ENCODE measurements at regions not wholly inside any gene's neighbourhood (a gene's known extent, or its start where the extent isn't known, plus 50 kb on each side); places are given as distances from the start of the nearest gene placed in this dataset.

GRCh38 chr15:77839456-77839855 lies 206.7 kb upstream of the LINGO1 start:
- no peak for DNase-seq (ENCODE audit: low read depth)
- no peak overlapping the region for H3K4me3 ChIP-seq (ENCODE audit: low read depth, low read length)
- no peak for TF ChIP-seq CTCF (conservative IDR thresholded peaks at IDR 0.05; ENCODE audit: low read depth, low read length)

GRCh38 chr15:77838595-77838994 lies 205.9 kb upstream of the LINGO1 start:
- no peak overlapping the region for H3K4me3 ChIP-seq (ENCODE audit: low read depth, low read length)
- no peak for TF ChIP-seq CTCF (conservative IDR thresholded peaks at IDR 0.05; ENCODE audit: low read depth, low read length)
- no peak for DNase-seq (ENCODE audit: low read depth)

GRCh38 chr15:77838061-77838460 lies 205.3 kb upstream of the LINGO1 start:
- TF ChIP-seq CTCF (conservative IDR thresholded peaks at IDR 0.05; ENCODE audit: low read depth, low read length) = no peak
- DNase-seq (ENCODE audit: low read depth) = peak; percentile 8
- H3K4me3 ChIP-seq (ENCODE audit: low read depth, low read length) = no peak overlapping the region

GRCh38 chr15:77837649-77838025 lies 204.9 kb upstream of the LINGO1 start:
- H3K4me3 ChIP-seq (ENCODE audit: low read depth, low read length) = no peak overlapping the region
- no peak for TF ChIP-seq CTCF (conservative IDR thresholded peaks at IDR 0.05; ENCODE audit: low read depth, low read length)
- DNase-seq (ENCODE audit: low read depth) = no peak

- no peak for DNase-seq (ENCODE audit: low read depth)
- no peak overlapping the region for H3K4me3 ChIP-seq (ENCODE audit: low read depth, low read length)
- no peak for TF ChIP-seq CTCF (conservative IDR thresholded peaks at IDR 0.05; ENCODE audit: low read depth, low read length)
These were observed 204.4 kb upstream of the LINGO1 start for GRCh38 chr15:77836906-77837648.

GRCh38 chr15:77836121-77836692 lies 203.5 kb upstream of the LINGO1 start:
- H3K4me3 ChIP-seq (ENCODE audit: low read depth, low read length) = no peak overlapping the region
- DNase-seq (ENCODE audit: low read depth) = peak; percentile 62
- TF ChIP-seq CTCF (conservative IDR thresholded peaks at IDR 0.05; ENCODE audit: low read depth, low read length) = no peak

Measured in choroid plexus epithelial cell (primary cell).